DOHH2 (cell line): ENCODE measurements at regions not wholly inside any gene's neighbourhood (a gene's known extent, or its start where the extent isn't known, plus 50 kb on each side); places are given as distances from the start of the nearest gene placed in this dataset.

Experiments
- EZH2phosphoT487 ChIP-seq: fragments of 200-600 bp; sonication (generic); IDR thresholded peaks from 2 replicates; pipeline ENCODE4 v1.6.1; 2017; ENCODE audit warnings: borderline replicate concordance, mild to moderate bottlenecking, antibody characterized with exemption, low read length, moderate library complexity, mixed read lengths
- TF ChIP-seq, protein P1 (sequence below): fragments of 200-600 bp; sonication (generic); IDR thresholded peaks from one replicate; pipeline ENCODE4 v1.5.1; 2014; ENCODE audit warnings: antibody characterized with exemption, mild to moderate bottlenecking, low read depth, low read length; ENCODE audit not compliant: poor library complexity, severe bottlenecking

DNA sequence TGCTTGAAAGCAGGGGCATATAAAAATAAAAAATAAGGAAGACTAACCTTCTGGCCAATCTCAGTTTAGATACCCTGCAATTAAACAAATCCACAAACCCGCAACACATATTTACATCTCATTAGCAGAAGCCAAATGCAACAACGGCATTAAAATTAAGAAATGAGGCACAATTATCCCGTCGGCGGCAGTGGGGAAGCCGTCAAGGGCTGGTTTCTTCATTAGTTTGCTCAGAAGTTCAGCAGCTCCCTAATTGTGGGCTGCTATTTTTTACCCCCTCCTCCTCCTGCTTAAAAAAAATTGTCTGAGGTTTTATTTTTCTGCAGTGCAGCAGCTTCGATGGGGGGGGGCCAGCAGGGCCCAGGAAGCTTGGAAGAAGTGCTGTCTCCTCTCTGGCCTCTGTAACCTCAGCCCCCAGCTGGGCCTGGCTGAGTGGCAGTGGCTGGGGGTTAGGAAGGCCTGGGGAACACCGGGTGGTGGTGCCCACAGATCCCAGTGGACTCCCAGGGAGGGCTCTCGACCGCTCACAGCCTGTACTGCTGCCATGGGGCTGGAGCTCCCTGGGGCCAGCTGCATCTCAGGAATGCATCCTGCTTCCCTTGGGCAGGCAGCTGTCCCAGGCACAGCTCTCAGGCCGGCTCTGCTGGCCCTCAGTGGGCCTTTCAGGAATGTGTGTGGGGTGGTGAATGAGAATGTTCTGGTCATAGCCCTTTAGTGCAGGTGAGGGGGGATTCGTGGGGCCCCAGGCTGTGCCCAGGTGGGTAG is 148.7 kb upstream of the B3GAT1 start:
- TF ChIP-seq, protein P1, sequence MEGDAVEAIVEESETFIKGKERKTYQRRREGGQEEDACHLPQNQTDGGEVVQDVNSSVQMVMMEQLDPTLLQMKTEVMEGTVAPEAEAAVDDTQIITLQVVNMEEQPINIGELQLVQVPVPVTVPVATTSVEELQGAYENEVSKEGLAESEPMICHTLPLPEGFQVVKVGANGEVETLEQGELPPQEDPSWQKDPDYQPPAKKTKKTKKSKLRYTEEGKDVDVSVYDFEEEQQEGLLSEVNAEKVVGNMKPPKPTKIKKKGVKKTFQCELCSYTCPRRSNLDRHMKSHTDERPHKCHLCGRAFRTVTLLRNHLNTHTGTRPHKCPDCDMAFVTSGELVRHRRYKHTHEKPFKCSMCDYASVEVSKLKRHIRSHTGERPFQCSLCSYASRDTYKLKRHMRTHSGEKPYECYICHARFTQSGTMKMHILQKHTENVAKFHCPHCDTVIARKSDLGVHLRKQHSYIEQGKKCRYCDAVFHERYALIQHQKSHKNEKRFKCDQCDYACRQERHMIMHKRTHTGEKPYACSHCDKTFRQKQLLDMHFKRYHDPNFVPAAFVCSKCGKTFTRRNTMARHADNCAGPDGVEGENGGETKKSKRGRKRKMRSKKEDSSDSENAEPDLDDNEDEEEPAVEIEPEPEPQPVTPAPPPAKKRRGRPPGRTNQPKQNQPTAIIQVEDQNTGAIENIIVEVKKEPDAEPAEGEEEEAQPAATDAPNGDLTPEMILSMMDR: no peak
- TF ChIP-seq EZH2phosphoT487: no peak
